ENCODE measurements at regions not wholly inside any gene's neighbourhood (a gene's known extent, or its start where the extent isn't known, plus 50 kb on each side); places are given as distances from the start of the nearest gene placed in this dataset.

DNA sequence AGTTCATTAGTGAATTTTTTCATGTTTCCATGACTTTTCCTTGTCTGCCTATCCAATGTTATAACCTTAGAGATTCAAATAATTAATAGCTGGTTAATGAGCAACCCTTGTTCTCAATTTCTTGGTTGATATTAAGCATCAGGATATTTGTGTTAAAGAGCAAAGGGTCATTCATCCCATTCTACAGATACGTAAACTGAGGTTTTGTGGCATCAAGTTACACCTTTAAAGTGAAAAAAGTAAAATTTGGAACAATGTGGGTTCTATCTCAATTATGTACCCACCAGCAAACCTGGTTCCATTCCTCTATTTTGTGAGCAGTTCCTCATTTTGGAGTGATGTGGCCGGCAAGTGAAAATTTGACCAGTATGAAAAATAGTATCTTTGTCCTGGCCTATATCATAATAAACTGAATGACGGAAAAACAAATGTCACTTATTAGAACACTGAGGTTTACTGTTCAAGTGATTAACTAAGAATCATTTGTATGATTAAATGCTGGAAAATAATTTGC, 220.5 kb upstream of the ATP5MC3 start:
- no TSS peak for BruUV-seq (replicated peaks)
- Histone ChIP-seq H3K4me1 (no peaks in the 10 kb centered on the region), H3K9me3 (no peaks in the 10 kb centered on the region), H3K27me3 (replicated peaks; ENCODE audit: control insufficient read depth, insufficient read depth, low read length) (0 out of 2 replicates have a peak, but pooled peaks cover 1% of the 10 kb centered on the region), H3K4me3 (ENCODE audit: low read depth, low read length) (no peak overlapping the region), H3K36me3 (ENCODE audit: control insufficient read depth, insufficient read depth, low read length) (no peaks in the 10 kb centered on the region)
- DNase-seq, result no peak
- no peaks in the 10 kb centered on the region for H3K4me1 Mint-ChIP-seq (ENCODE audit: low read depth, unreplicated experiment)
- no peaks in the 10 kb centered on the region for H3K9me3 Mint-ChIP-seq (ENCODE audit: unreplicated experiment)
- POLR2A ChIA-PET, result no interaction called here
- no peak overlapping the region for H3K27ac Mint-ChIP-seq (ENCODE audit: unreplicated experiment)
- no peak overlapping the region for H3K4me3 Mint-ChIP-seq (ENCODE audit: unreplicated experiment)
- peaks cover 21% of the 10 kb centered on the region for H3K27me3 Mint-ChIP-seq (ENCODE audit: insufficient read depth, unreplicated experiment)
- intact Hi-C loops (cut with micrococcal nuclease; ENCODE audit: unreplicated experiment), result no loop called here
- no peaks in the 10 kb centered on the region for H3K36me3 Mint-ChIP-seq (ENCODE audit: insufficient read depth, unreplicated experiment)
- CTCF ChIA-PET, result no interaction called here
- TF ChIP-seq, protein P1, sequence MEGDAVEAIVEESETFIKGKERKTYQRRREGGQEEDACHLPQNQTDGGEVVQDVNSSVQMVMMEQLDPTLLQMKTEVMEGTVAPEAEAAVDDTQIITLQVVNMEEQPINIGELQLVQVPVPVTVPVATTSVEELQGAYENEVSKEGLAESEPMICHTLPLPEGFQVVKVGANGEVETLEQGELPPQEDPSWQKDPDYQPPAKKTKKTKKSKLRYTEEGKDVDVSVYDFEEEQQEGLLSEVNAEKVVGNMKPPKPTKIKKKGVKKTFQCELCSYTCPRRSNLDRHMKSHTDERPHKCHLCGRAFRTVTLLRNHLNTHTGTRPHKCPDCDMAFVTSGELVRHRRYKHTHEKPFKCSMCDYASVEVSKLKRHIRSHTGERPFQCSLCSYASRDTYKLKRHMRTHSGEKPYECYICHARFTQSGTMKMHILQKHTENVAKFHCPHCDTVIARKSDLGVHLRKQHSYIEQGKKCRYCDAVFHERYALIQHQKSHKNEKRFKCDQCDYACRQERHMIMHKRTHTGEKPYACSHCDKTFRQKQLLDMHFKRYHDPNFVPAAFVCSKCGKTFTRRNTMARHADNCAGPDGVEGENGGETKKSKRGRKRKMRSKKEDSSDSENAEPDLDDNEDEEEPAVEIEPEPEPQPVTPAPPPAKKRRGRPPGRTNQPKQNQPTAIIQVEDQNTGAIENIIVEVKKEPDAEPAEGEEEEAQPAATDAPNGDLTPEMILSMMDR (IDR thresholded peaks at IDR 0.05; ENCODE audit: insufficient read depth in 1 of 2, low read depth in 1 of 2, low read length in 1 of 2, severe bottlenecking in 1 of 2, unreplicated experiment in 1 of 2), result no peak

DNA sequence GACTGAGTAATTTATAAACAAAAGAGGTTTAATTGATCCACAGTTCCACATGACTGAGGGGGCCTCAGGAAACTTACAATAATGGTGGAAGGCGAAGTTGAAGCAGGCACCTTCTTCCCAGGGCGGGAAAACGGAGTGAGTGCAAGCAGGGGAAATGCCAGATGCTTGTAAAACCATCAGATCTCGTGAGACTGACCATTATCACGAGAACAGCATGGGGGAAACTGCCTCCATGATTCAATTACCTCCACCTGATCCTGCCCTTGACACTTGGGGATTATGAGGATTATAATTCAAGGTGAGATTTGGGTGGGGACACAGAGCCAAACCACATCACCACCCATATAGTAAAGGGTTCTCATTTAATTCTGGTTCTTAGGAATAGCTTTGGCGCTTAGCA, 219.5 kb upstream of the ATP5MC3 start:
- POLR2A ChIA-PET, result no interaction called here
- BruUV-seq (replicated peaks), result no TSS peak

DNA sequence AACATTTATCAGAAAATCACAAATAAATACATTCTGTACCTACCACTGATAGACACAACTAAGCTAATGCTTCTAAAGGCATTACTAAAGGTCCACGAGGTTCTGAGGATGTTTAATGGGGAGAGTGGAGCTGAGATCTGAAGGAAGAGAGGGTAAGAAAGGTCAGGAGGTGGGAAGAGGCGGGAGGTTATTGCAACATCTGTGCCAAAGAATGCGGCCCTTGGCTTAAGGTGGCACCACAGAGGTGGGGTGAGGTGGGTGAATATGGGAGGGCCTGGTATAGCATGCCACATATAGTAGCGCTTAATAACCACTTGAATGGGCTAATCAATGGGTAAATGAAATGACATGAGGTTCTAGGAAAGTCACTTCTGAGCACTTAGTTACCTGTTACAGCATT, 217.8 kb upstream of the ATP5MC3 start:
- Mint-ChIP-seq H3K4me1 (ENCODE audit: low read depth, unreplicated experiment) (no peaks in the 10 kb centered on the region), H3K27ac (ENCODE audit: unreplicated experiment) (no peak overlapping the region), H3K9me3 (ENCODE audit: unreplicated experiment) (no peaks in the 10 kb centered on the region), H3K4me3 (ENCODE audit: unreplicated experiment) (no peak overlapping the region), H3K36me3 (ENCODE audit: insufficient read depth, unreplicated experiment) (no peaks in the 10 kb centered on the region), H3K27me3 (ENCODE audit: insufficient read depth, unreplicated experiment) (peaks cover 15% of the 10 kb centered on the region)
- Histone ChIP-seq H3K4me3 (ENCODE audit: low read depth, low read length) (no peak overlapping the region), H3K9me3 (no peaks in the 10 kb centered on the region), H3K27me3 (replicated peaks; ENCODE audit: control insufficient read depth, insufficient read depth, low read length) (no peaks in the 10 kb centered on the region), H3K4me1 (no peaks in the 10 kb centered on the region), H3K36me3 (ENCODE audit: control insufficient read depth, insufficient read depth, low read length) (no peaks in the 10 kb centered on the region)
- TF ChIP-seq, protein P1 (IDR thresholded peaks at IDR 0.05; ENCODE audit: insufficient read depth in 1 of 2, low read depth in 1 of 2, low read length in 1 of 2, severe bottlenecking in 1 of 2, unreplicated experiment in 1 of 2), result no peak
- CTCF ChIA-PET, result no interaction called here
- POLR2A ChIA-PET, result no interaction called here
- no TSS peak for BruUV-seq (replicated peaks)
- no peak for DNase-seq
- intact Hi-C loops (cut with micrococcal nuclease; ENCODE audit: unreplicated experiment), result no loop called here

More for the DNA sequence above, 219.5 kb upstream of the ATP5MC3 start:
- no peaks in the 10 kb centered on the region for H3K36me3 Mint-ChIP-seq (ENCODE audit: insufficient read depth, unreplicated experiment)
- Histone ChIP-seq H3K9me3 (no peaks in the 10 kb centered on the region), H3K4me3 (ENCODE audit: low read depth, low read length) (no peak overlapping the region), H3K4me1 (no peaks in the 10 kb centered on the region), H3K36me3 (ENCODE audit: control insufficient read depth, insufficient read depth, low read length) (no peaks in the 10 kb centered on the region), H3K27me3 (replicated peaks; ENCODE audit: control insufficient read depth, insufficient read depth, low read length) (0 out of 2 replicates have a peak, but pooled peaks cover 1% of the 10 kb centered on the region)
- TF ChIP-seq, protein P1 (IDR thresholded peaks at IDR 0.05; ENCODE audit: insufficient read depth in 1 of 2, low read depth in 1 of 2, low read length in 1 of 2, severe bottlenecking in 1 of 2, unreplicated experiment in 1 of 2), result no peak
- peaks cover 21% of the 10 kb centered on the region for H3K27me3 Mint-ChIP-seq (ENCODE audit: insufficient read depth, unreplicated experiment)
- no peaks in the 10 kb centered on the region for H3K4me1 Mint-ChIP-seq (ENCODE audit: low read depth, unreplicated experiment)
- H3K27ac Mint-ChIP-seq (ENCODE audit: unreplicated experiment), result no peak overlapping the region
- CTCF ChIA-PET, result no interaction called here
- H3K4me3 Mint-ChIP-seq (ENCODE audit: unreplicated experiment), result no peak overlapping the region
- no peaks in the 10 kb centered on the region for H3K9me3 Mint-ChIP-seq (ENCODE audit: unreplicated experiment)
- intact Hi-C loops (cut with micrococcal nuclease; ENCODE audit: unreplicated experiment), result no loop called here
- DNase-seq, result no peak

Measured in Caco-2 (cell line).